ENCODE measurements at regions not wholly inside any gene's neighbourhood (a gene's known extent, or its start where the extent isn't known, plus 50 kb on each side); places are given as distances from the start of the nearest gene placed in this dataset.
A peak's percentile ranks its signal among the peaks of the same experiment; 100 is the strongest.

- TF ChIP-seq ZNF462 (CRISPR knock-in tag; IDR thresholded peaks at IDR 0.05) (no peak), CREB1 (CRISPR knock-in tag; IDR thresholded peaks at IDR 0.05; ENCODE audit: low read depth) (no peak)
Measured at GRCh38 chr9:73037613-73038012, 84.8 kb upstream of the ALDH1A1 start (continued).

GRCh38 chr9:73034962-73035361 lies 82.1 kb upstream of the ALDH1A1 start:
- Histone ChIP-seq H3F3A (replicated peaks; ENCODE audit: low read depth) (no peaks in the 10 kb centered on the region), H2AFZ (0 out of 2 replicates have a peak overlapping the region, but pooled peaks have one; percentile 53), H3K4me2 (no peak overlapping the region), H3K27me3 (ENCODE audit: insufficient read depth) (no peaks in the 10 kb centered on the region), H3K27ac (ENCODE audit: low read depth) (no peak overlapping the region), H3K4me3 (no peak overlapping the region), H3K36me3 (ENCODE audit: insufficient read depth) (no peaks in the 10 kb centered on the region), H3K9me2 (ENCODE audit: insufficient read depth) (no peaks in the 10 kb centered on the region), H4K20me1 (replicated peaks; ENCODE audit: insufficient read depth) (no peaks in the 10 kb centered on the region), H3K4me1 (ENCODE audit: insufficient read depth) (peaks cover 14% of the 10 kb centered on the region), H3K79me2 (replicated peaks; ENCODE audit: insufficient read depth) (no peaks in the 10 kb centered on the region)
- no peak for ATAC-seq
- Mint-ChIP-seq H3K36me3 (ENCODE audit: low read depth) (no peaks in the 10 kb centered on the region), H3K9me3 (no peaks in the 10 kb centered on the region), H3K27me3 (ENCODE audit: insufficient read depth, low read depth, poor library complexity) (peaks cover 2% of the 10 kb centered on the region), H3K27ac (no peak overlapping the region), H3K4me3 (no peak overlapping the region), H3K4me1 (peaks cover 8% of the 10 kb centered on the region)
- TF ChIP-seq ETS1 (IDR thresholded peaks at IDR 0.05) (no peak), ZNF462 (CRISPR knock-in tag; IDR thresholded peaks at IDR 0.05) (no peak), CREB1 (CRISPR knock-in tag; IDR thresholded peaks at IDR 0.05; ENCODE audit: low read depth) (no peak)
- TF ChIP-seq, protein P1, sequence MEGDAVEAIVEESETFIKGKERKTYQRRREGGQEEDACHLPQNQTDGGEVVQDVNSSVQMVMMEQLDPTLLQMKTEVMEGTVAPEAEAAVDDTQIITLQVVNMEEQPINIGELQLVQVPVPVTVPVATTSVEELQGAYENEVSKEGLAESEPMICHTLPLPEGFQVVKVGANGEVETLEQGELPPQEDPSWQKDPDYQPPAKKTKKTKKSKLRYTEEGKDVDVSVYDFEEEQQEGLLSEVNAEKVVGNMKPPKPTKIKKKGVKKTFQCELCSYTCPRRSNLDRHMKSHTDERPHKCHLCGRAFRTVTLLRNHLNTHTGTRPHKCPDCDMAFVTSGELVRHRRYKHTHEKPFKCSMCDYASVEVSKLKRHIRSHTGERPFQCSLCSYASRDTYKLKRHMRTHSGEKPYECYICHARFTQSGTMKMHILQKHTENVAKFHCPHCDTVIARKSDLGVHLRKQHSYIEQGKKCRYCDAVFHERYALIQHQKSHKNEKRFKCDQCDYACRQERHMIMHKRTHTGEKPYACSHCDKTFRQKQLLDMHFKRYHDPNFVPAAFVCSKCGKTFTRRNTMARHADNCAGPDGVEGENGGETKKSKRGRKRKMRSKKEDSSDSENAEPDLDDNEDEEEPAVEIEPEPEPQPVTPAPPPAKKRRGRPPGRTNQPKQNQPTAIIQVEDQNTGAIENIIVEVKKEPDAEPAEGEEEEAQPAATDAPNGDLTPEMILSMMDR (conservative IDR thresholded peaks at IDR 0.05; ENCODE audit: low read depth in 2 of 2): 0 out of 4 replicates have a peak, but pooled peaks of 1 of the 2 experiments have one; percentile 15
- no peak for DNase-seq (ENCODE audit: low spot score)
